T-helper 2 cell treated with Interferon-gamma antibody and Interleukin-4, amounts not matched to agents 5 μg/mL and 100 μg/mL, for 36 hours (primary cell): ENCODE measurements at regions not wholly inside any gene's neighbourhood (a gene's known extent, or its start where the extent isn't known, plus 50 kb on each side); places are given as distances from the start of the nearest gene placed in this dataset.

Source experiments
- DNase-seq: peaks from one replicate; pipeline ENCODE4 v3.0.0; 2021; ENCODE audit warnings: low spot score
- H3K27ac Mint-ChIP-seq: one replicate; pipeline ENCODE4 v1.8.0; 2021; ENCODE audit warnings: mild to moderate bottlenecking, mixed read lengths
- H3K27me3 Mint-ChIP-seq: one replicate; pipeline ENCODE4 v1.8.0; 2021; ENCODE audit warnings: low read depth, mixed read lengths
- H3K36me3 Mint-ChIP-seq: one replicate; pipeline ENCODE4 v1.8.0; 2021; ENCODE audit warnings: low read depth, mixed read lengths
- H3K4me1 Mint-ChIP-seq: one replicate; pipeline ENCODE4 v1.8.0; 2021; ENCODE audit warnings: low read depth, mixed read lengths
- H3K4me3 Mint-ChIP-seq: one replicate; pipeline ENCODE4 v1.8.0; 2022; ENCODE audit warnings: mild to moderate bottlenecking, moderate library complexity, mixed read lengths
- H3K9me3 Mint-ChIP-seq: one replicate; pipeline ENCODE4 v1.8.0; 2021; ENCODE audit warnings: mixed read lengths

- no peak overlapping the region for H3K4me3 Mint-ChIP-seq
- peaks cover 10% of the 10 kb centered on the region for H3K27me3 Mint-ChIP-seq
- DNase-seq: no peak
- H3K27ac Mint-ChIP-seq: no peak overlapping the region
- no peaks in the 10 kb centered on the region for H3K36me3 Mint-ChIP-seq
- H3K4me1 Mint-ChIP-seq: no peaks in the 10 kb centered on the region
- H3K9me3 Mint-ChIP-seq: no peaks in the 10 kb centered on the region
Measured at GRCh38 chr11:110000850-110001249, 92.3 kb upstream of the ZC3H12C start.

GRCh38 chr11:110003426-110003825, 89.8 kb upstream of the ZC3H12C start:
- H3K27me3 Mint-ChIP-seq: peaks cover 14% of the 10 kb centered on the region
- H3K4me1 Mint-ChIP-seq: no peaks in the 10 kb centered on the region
- no peaks in the 10 kb centered on the region for H3K9me3 Mint-ChIP-seq

GRCh38 chr11:110011595-110011994, 81.6 kb upstream of the ZC3H12C start:
- Mint-ChIP-seq H3K36me3 (no peaks in the 10 kb centered on the region), H3K9me3 (peaks cover 16% of the 10 kb centered on the region), H3K4me1 (no peaks in the 10 kb centered on the region), H3K27ac (no peak overlapping the region), H3K27me3 (peaks cover 14% of the 10 kb centered on the region), H3K4me3 (no peak overlapping the region)
- no peak for DNase-seq

More at GRCh38 chr11:110003426-110003825, 89.8 kb upstream of the ZC3H12C start:
- no peaks in the 10 kb centered on the region for H3K36me3 Mint-ChIP-seq
- no peak for DNase-seq
- no peak overlapping the region for H3K4me3 Mint-ChIP-seq
- H3K27ac Mint-ChIP-seq: no peak overlapping the region

GRCh38 chr11:110015695-110016094, 77.5 kb upstream of the ZC3H12C start:
- Mint-ChIP-seq H3K27ac (no peak overlapping the region), H3K9me3 (peaks cover 11% of the 10 kb centered on the region), H3K4me3 (no peak overlapping the region), H3K4me1 (no peaks in the 10 kb centered on the region), H3K27me3 (peaks cover 8% of the 10 kb centered on the region), H3K36me3 (no peaks in the 10 kb centered on the region)
- no peak for DNase-seq

- Mint-ChIP-seq H3K36me3 (no peaks in the 10 kb centered on the region), H3K4me3 (no peak overlapping the region), H3K27ac (no peak overlapping the region), H3K27me3 (peaks cover 8% of the 10 kb centered on the region), H3K9me3 (peaks cover 6% of the 10 kb centered on the region), H3K4me1 (no peaks in the 10 kb centered on the region)
- DNase-seq: no peak
Measured at GRCh38 chr11:110019675-110020074, 73.5 kb upstream of the ZC3H12C start.

GRCh38 chr11:110022548-110022947, 70.6 kb upstream of the ZC3H12C start:
- Mint-ChIP-seq H3K4me3 (no peak overlapping the region), H3K36me3 (no peaks in the 10 kb centered on the region), H3K27ac (no peak overlapping the region), H3K9me3 (peaks cover 6% of the 10 kb centered on the region), H3K4me1 (no peaks in the 10 kb centered on the region), H3K27me3 (peaks cover 7% of the 10 kb centered on the region)
- DNase-seq: no peak

GRCh38 chr11:110023711-110024110, 69.5 kb upstream of the ZC3H12C start:
- H3K9me3 Mint-ChIP-seq: peaks cover 6% of the 10 kb centered on the region
- no peak for DNase-seq
- H3K27ac Mint-ChIP-seq: no peak overlapping the region
- peaks cover 9% of the 10 kb centered on the region for H3K27me3 Mint-ChIP-seq
- H3K4me1 Mint-ChIP-seq: no peaks in the 10 kb centered on the region
- H3K36me3 Mint-ChIP-seq: no peaks in the 10 kb centered on the region
- no peak overlapping the region for H3K4me3 Mint-ChIP-seq

- no peak for DNase-seq
- H3K27ac Mint-ChIP-seq: no peak overlapping the region
Measured at GRCh38 chr11:110026858-110027626, 66.2 kb upstream of the ZC3H12C start.

GRCh38 chr11:110027627-110028371, 65.4 kb upstream of the ZC3H12C start:
- H3K36me3 Mint-ChIP-seq: no peaks in the 10 kb centered on the region
- no peak for DNase-seq
- H3K27me3 Mint-ChIP-seq: peaks cover 8% of the 10 kb centered on the region
- no peak overlapping the region for H3K4me3 Mint-ChIP-seq
- H3K9me3 Mint-ChIP-seq: peaks cover 6% of the 10 kb centered on the region
- no peak overlapping the region for H3K27ac Mint-ChIP-seq
- no peaks in the 10 kb centered on the region for H3K4me1 Mint-ChIP-seq

More at GRCh38 chr11:110026858-110027626, 66.2 kb upstream of the ZC3H12C start:
- Mint-ChIP-seq H3K4me1 (no peaks in the 10 kb centered on the region), H3K4me3 (no peak overlapping the region), H3K36me3 (no peaks in the 10 kb centered on the region), H3K9me3 (peaks cover 6% of the 10 kb centered on the region), H3K27me3 (peaks cover 8% of the 10 kb centered on the region)

GRCh38 chr11:110028921-110029320, 64.3 kb upstream of the ZC3H12C start:
- no peaks in the 10 kb centered on the region for H3K36me3 Mint-ChIP-seq
- H3K4me1 Mint-ChIP-seq: no peaks in the 10 kb centered on the region
- peaks cover 6% of the 10 kb centered on the region for H3K27me3 Mint-ChIP-seq
- no peak overlapping the region for H3K27ac Mint-ChIP-seq
- H3K9me3 Mint-ChIP-seq: no peaks in the 10 kb centered on the region
- no peak overlapping the region for H3K4me3 Mint-ChIP-seq
- no peak for DNase-seq

GRCh38 chr11:110029714-110030113, 63.5 kb upstream of the ZC3H12C start:
- Mint-ChIP-seq H3K36me3 (no peaks in the 10 kb centered on the region), H3K9me3 (no peaks in the 10 kb centered on the region)

GRCh38 chr11:110031171-110031570, 62.0 kb upstream of the ZC3H12C start:
- H3K27me3 Mint-ChIP-seq: peaks cover 6% of the 10 kb centered on the region
- no peak overlapping the region for H3K4me3 Mint-ChIP-seq
- no peak for DNase-seq
- H3K4me1 Mint-ChIP-seq: no peaks in the 10 kb centered on the region
- no peak overlapping the region for H3K27ac Mint-ChIP-seq
- H3K36me3 Mint-ChIP-seq: no peaks in the 10 kb centered on the region
- H3K9me3 Mint-ChIP-seq: no peaks in the 10 kb centered on the region

More at GRCh38 chr11:110029714-110030113, 63.5 kb upstream of the ZC3H12C start:
- Mint-ChIP-seq H3K27me3 (peaks cover 6% of the 10 kb centered on the region), H3K4me1 (no peaks in the 10 kb centered on the region), H3K4me3 (no peak overlapping the region), H3K27ac (no peak overlapping the region)
- no peak for DNase-seq

- Mint-ChIP-seq H3K27me3 (peaks cover 6% of the 10 kb centered on the region), H3K9me3 (no peaks in the 10 kb centered on the region), H3K4me3 (no peak overlapping the region), H3K4me1 (no peaks in the 10 kb centered on the region), H3K27ac (no peak overlapping the region), H3K36me3 (no peaks in the 10 kb centered on the region)
- no peak for DNase-seq
Measured at GRCh38 chr11:110032259-110032658, 60.9 kb upstream of the ZC3H12C start.

- no peak for DNase-seq
- H3K27ac Mint-ChIP-seq: no peak overlapping the region
- H3K27me3 Mint-ChIP-seq: peaks cover 4% of the 10 kb centered on the region
- H3K9me3 Mint-ChIP-seq: no peaks in the 10 kb centered on the region
- H3K36me3 Mint-ChIP-seq: no peaks in the 10 kb centered on the region
- H3K4me1 Mint-ChIP-seq: no peaks in the 10 kb centered on the region
- no peak overlapping the region for H3K4me3 Mint-ChIP-seq
Measured at GRCh38 chr11:110032957-110033570, 60.1 kb upstream of the ZC3H12C start.
